ENCODE measurements at regions not wholly inside any gene's neighbourhood (a gene's known extent, or its start where the extent isn't known, plus 50 kb on each side); places are given as distances from the start of the nearest gene placed in this dataset.
"Not testable (repeated sequence)": the region's sequence is repeated elsewhere in the genome, so short reads cannot be mapped to it uniquely, and the experiment has no call there.

DNA sequence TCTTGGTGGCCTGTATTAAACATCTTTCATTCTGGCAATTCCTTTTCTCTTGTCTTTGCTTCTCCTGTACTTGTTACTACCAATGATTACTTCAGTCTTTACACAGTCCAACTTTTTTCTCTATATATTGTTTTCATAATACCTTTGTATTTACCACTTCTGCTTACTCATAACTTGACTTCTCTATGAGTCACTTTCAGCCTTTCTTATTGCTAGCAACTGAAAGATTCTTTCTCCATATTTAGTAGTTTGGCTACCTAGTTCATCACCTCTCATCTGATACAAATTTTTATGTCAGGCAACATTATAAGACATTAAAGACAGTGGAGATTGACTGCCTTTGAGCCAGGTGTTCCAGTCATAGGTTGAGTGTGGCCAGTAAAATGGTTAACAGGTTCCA lies 893.3 kb downstream of the NAP1L3 start:
- H3K4me3 ChIP-seq; H2AFZ ChIP-seq; H3K4me1 ChIP-seq (replicated peaks; ENCODE audit: insufficient read depth); H3K4me2 ChIP-seq; H3K9me3 ChIP-seq (ENCODE audit: insufficient read depth, low read depth); DNase-seq; H3K9me2 ChIP-seq (ENCODE audit: insufficient read depth); H3K79me2 ChIP-seq (ENCODE audit: low read depth); BruUV-seq (replicated peaks); H3F3A ChIP-seq (ENCODE audit: insufficient read depth, low read depth); H3K36me3 ChIP-seq (ENCODE audit: low read depth); intact Hi-C loops (cut with micrococcal nuclease; ENCODE audit: unreplicated experiment); H3K27ac ChIP-seq; H4K20me1 ChIP-seq (ENCODE audit: insufficient read depth); POLR2A ChIA-PET (ENCODE audit: unreplicated experiment); H3K27me3 ChIP-seq (ENCODE audit: insufficient read depth, low read depth); CTCF ChIA-PET: not testable (repeated sequence)

DNA sequence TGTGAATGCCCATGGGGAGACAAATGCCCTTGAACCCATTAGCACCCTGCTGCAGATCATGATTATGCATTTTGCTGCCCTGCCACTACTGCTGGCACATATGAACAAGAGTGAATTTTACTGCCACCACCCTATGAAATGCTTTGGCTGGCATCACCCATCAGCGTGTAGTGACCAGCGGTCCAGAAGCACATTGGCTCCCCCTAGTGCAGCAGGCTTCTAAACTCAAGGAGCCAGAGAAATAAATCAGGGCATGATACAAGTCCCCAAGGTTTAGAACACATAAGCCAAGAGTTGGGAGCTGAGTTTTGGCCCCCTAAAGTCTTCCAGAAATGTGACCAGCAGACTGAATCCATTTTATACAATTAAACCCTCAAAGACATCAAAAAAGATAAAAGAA lies 899.4 kb downstream of the NAP1L3 start:
- H3K27ac ChIP-seq; DNase-seq; H3K27me3 ChIP-seq (ENCODE audit: insufficient read depth, low read depth); H3K79me2 ChIP-seq (ENCODE audit: low read depth); H3F3A ChIP-seq (ENCODE audit: insufficient read depth, low read depth); H3K4me3 ChIP-seq; H2AFZ ChIP-seq; H3K9me2 ChIP-seq (ENCODE audit: insufficient read depth); CTCF ChIA-PET; H3K4me2 ChIP-seq; BruUV-seq (replicated peaks); H3K9me3 ChIP-seq (ENCODE audit: insufficient read depth, low read depth); POLR2A ChIA-PET (ENCODE audit: unreplicated experiment); H3K36me3 ChIP-seq (ENCODE audit: low read depth); intact Hi-C loops (cut with micrococcal nuclease; ENCODE audit: unreplicated experiment); H3K4me1 ChIP-seq (replicated peaks; ENCODE audit: insufficient read depth); H4K20me1 ChIP-seq (ENCODE audit: insufficient read depth): not testable (repeated sequence)

DNA sequence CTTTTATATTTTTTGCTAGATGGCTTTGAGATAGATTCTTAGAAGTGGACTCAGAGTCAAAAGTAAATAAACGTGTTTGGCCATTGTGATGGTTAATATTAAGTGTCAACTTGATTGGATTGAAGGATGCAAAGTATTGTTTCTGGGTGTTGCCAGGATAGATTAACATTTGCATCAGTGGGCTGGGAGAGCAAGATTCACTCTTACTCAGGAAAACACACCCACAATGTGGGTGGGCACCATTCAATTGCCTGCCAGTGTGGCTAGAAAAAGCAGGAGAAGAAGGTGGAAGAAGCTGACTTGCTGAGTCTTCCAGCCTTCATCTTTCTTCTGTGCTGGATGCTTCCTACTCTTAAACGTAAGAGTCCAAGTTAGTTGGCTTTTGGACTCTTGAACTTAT lies 912.4 kb downstream of the NAP1L3 start:
- H2AFZ ChIP-seq; H3K9me2 ChIP-seq (ENCODE audit: insufficient read depth); H3K9me3 ChIP-seq (ENCODE audit: insufficient read depth, low read depth); intact Hi-C loops (cut with micrococcal nuclease; ENCODE audit: unreplicated experiment); H3K4me3 ChIP-seq; CTCF ChIA-PET; POLR2A ChIA-PET (ENCODE audit: unreplicated experiment); H3K79me2 ChIP-seq (ENCODE audit: low read depth); H3K4me2 ChIP-seq; H3K4me1 ChIP-seq (replicated peaks; ENCODE audit: insufficient read depth); DNase-seq; H3K27ac ChIP-seq; H3K36me3 ChIP-seq (ENCODE audit: low read depth); H3K27me3 ChIP-seq (ENCODE audit: insufficient read depth, low read depth); H3F3A ChIP-seq (ENCODE audit: insufficient read depth, low read depth); BruUV-seq (replicated peaks); H4K20me1 ChIP-seq (ENCODE audit: insufficient read depth): not testable (repeated sequence)
